Adrenal gland (tissue), 9 donors: ENCODE measurements at regions not wholly inside any gene's neighbourhood (a gene's known extent, or its start where the extent isn't known, plus 50 kb on each side); places are given as distances from the start of the nearest gene placed in this dataset.

Experiments used
- DNase-seq, 7 donors: peaks; one replicate each; pipeline ENCODE4 v3.0.0-alpha.2; 2019 to 2020
- H3K27ac ChIP-seq, 5 donors: fragments of 200-600 bp; sonication (generic) in 4 of 5; 1 replicate in 3 of 5; 2 replicates in 2 of 5; pipeline versions ENCODE4 v1.5.1 to v1.8.0; 2016 to 2020; ENCODE audit warnings: mild to moderate bottlenecking in 1 of 5
- H3K27me3 ChIP-seq: fragments of 200-600 bp; 2 replicates; pipeline ENCODE4 v1.8.0; 2021
- H3K36me3 ChIP-seq, 2 donors: fragments of 200-600 bp; replicated peaks in 1 of 2; 1 replicate in 1 of 2; 2 replicates in 1 of 2; pipeline versions ENCODE4 v1.5.1 to v1.8.0; 2018 to 2022
- H3K4me1 ChIP-seq, 2 donors: fragments of 200-600 bp; replicated peaks in 1 of 2; 1 replicate in 1 of 2; 2 replicates in 1 of 2; pipeline versions ENCODE4 v1.5.1 to v1.8.0; 2018 to 2021
- H3K4me3 ChIP-seq, 4 donors: fragments of 200-600 bp; sonication (generic) in 3 of 4; one replicate each; pipeline ENCODE4 v1.5.1; 2016 to 2018
- H3K9me3 ChIP-seq, 3 donors: fragments of 200-600 bp; sonication (generic) in 1 of 3; replicated peaks in 1 of 3; 1 replicate in 2 of 3; 2 replicates in 1 of 3; pipeline versions ENCODE4 v1.5.1 to v1.8.0; 2016 to 2021
- POLR2A ChIP-seq, 2 donors: fragments of 450-650 bp; IDR thresholded peaks; one replicate each; pipeline ENCODE4 v1.6.1; 2017; ENCODE audit warnings: antibody characterized with exemption in 2 of 2, mild to moderate bottlenecking in 2 of 2, moderate library complexity in 1 of 2
- WGBS, 4 donors: extraction: QIAGEN DNeasy Blood & Tissue Kit in 2 of 4; methylation state at CpG; one replicate each; pipeline versions ENCODE4 v1.1.5 to v1.1.7; 2013 to 2017; 5-methylcytosine and 5-hydroxymethylcytosine counted together
- intact Hi-C, 2 donors: fragments of 100-400 bp; cut with DNase I; formaldehyde crosslinking; loops; one replicate each; pipeline versions ENCODE4 v1.14.1 to v1.15.0; 2022 to 2023
- TF ChIP-seq, protein P1 (sequence below), 6 experiments: fragments of 450-650 bp in 4 of 6; fragments of 200-600 bp in 2 of 6; sonication (generic) in 1 of 6; IDR thresholded peaks; 1 replicate in 5 of 6; 2 replicates in 1 of 6; pipeline versions ENCODE4 v1.5.1 to v1.8.0; 2016 to 2021; ENCODE audit warnings: antibody characterized with exemption in 6 of 6, mild to moderate bottlenecking in 2 of 6, moderate library complexity in 1 of 6
- donor health status: healthy with polysubstance abuse.
- donor health status: Bipolar disorder and iron deficiency.
- donor health status: DM: yes; HTN: yes; CAD: no.
- donor health status: DM: no; HTN: no; CAD: no.
- donor health status: DM: no; HTN: no; CAD: no.

DNA sequence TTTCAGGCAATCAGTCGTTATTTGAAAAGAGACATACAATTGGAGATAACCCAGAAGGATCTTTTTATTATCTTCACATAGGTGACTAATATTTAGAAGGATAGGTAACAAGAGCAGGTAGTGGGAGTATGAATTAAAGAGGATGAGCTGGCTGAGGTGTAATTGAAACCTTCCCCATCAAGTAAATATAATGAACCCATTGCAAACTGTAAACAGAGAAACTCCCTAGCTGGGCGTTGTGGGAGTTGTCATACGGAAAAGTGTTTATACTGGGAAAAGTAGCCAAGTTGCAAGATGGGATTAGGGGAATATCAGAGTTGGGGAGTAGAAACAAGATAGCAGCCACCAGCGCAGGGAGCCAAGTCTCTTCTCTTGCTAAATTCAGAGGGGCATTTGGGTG, 448.4 kb downstream of the COG6 start:
- no peak for TF ChIP-seq POLR2A (IDR thresholded peaks at IDR 0.05)
- TF ChIP-seq, protein P1, sequence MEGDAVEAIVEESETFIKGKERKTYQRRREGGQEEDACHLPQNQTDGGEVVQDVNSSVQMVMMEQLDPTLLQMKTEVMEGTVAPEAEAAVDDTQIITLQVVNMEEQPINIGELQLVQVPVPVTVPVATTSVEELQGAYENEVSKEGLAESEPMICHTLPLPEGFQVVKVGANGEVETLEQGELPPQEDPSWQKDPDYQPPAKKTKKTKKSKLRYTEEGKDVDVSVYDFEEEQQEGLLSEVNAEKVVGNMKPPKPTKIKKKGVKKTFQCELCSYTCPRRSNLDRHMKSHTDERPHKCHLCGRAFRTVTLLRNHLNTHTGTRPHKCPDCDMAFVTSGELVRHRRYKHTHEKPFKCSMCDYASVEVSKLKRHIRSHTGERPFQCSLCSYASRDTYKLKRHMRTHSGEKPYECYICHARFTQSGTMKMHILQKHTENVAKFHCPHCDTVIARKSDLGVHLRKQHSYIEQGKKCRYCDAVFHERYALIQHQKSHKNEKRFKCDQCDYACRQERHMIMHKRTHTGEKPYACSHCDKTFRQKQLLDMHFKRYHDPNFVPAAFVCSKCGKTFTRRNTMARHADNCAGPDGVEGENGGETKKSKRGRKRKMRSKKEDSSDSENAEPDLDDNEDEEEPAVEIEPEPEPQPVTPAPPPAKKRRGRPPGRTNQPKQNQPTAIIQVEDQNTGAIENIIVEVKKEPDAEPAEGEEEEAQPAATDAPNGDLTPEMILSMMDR (IDR thresholded peaks at IDR 0.05) = no peak
- intact Hi-C loops = no loop called here
- H3K27ac ChIP-seq = no peak overlapping the region
- no peaks in the 10 kb centered on the region for H3K27me3 ChIP-seq
- H3K9me3 ChIP-seq = no peaks in the 10 kb centered on the region
- peaks cover 0 to 3% of the 10 kb centered on the region in 2 donors for H3K4me1 ChIP-seq
- no peak overlapping the region for H3K4me3 ChIP-seq
- WGBS, 4 donors = 79 to 91% (median 86%) methylated on average over 4 of the region's 4 CpGs
- DNase-seq = no peak
- no peaks in the 10 kb centered on the region for H3K36me3 ChIP-seq

DNA sequence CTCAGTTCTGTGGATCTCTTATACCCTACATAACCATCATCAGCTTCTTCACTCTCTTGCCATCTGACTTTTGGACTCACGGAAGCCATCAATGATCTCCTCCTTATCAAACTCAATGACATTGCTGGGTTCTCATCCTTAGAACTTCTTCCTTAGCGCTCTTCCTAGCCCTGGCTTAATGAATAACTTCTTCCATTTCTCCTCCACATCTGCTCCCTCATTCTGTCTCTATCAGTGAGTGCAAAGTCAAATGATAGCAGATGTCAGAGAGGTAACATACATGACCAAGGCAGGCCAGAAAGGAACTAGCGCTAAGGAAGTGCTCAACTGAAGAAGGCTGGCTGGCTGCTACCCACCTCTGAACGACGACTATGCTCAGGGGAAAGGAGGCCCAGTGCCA, 449.8 kb downstream of the COG6 start:
- TF ChIP-seq POLR2A (IDR thresholded peaks at IDR 0.05) = no peak
- TF ChIP-seq, protein P1 (IDR thresholded peaks at IDR 0.05) = no peak
- Histone ChIP-seq H3K27ac (no peak overlapping the region), H3K36me3 (no peaks in the 10 kb centered on the region), H3K4me3 (no peak overlapping the region), H3K4me1 (peaks cover 0 to 3% of the 10 kb centered on the region in 2 donors), H3K27me3 (no peaks in the 10 kb centered on the region), H3K9me3 (no peaks in the 10 kb centered on the region)
- intact Hi-C loops = no loop called here
- no peak for DNase-seq
- WGBS, 4 donors = 90 to 97% (median 95%) methylated on average over 5 of the region's 5 CpGs

DNA sequence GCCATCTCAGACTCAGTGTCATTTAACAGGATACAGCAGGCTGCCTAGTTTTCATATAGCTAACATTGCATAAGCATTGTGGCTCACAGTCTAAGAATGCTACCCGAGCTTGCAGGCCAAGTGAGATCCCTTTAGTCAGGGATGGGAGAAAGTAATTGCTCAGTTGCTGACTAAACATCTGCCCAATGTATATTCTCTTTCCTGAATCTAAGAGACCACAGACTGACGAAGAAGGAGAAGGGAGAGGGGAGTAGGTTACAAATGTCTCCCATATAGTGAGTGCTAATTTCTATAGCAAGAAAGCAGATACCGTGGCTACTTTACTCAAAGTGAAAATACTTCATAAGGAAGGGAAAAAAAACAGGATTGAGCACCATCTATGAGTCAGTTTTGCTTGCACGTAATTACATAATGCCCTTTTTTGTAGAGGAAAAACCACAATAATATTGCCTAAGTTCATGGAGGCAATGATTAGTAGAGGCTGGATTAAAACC, 453.9 kb downstream of the COG6 start:
- no peak overlapping the region for H3K4me3 ChIP-seq
- TF ChIP-seq POLR2A (IDR thresholded peaks at IDR 0.05) = no peak
- TF ChIP-seq, protein P1 (IDR thresholded peaks at IDR 0.05) = no peak
- H3K27ac ChIP-seq = no peak overlapping the region
- DNase-seq = no peak
- intact Hi-C loops = no loop called here
- H3K36me3 ChIP-seq = no peaks in the 10 kb centered on the region
- H3K27me3 ChIP-seq = no peaks in the 10 kb centered on the region
- no peaks in the 10 kb centered on the region for H3K9me3 ChIP-seq
- WGBS, 4 donors = 72 to 85% (median 76%) methylated on average over 4 of the region's 4 CpGs
- H3K4me1 ChIP-seq = no peaks in the 10 kb centered on the region

DNA sequence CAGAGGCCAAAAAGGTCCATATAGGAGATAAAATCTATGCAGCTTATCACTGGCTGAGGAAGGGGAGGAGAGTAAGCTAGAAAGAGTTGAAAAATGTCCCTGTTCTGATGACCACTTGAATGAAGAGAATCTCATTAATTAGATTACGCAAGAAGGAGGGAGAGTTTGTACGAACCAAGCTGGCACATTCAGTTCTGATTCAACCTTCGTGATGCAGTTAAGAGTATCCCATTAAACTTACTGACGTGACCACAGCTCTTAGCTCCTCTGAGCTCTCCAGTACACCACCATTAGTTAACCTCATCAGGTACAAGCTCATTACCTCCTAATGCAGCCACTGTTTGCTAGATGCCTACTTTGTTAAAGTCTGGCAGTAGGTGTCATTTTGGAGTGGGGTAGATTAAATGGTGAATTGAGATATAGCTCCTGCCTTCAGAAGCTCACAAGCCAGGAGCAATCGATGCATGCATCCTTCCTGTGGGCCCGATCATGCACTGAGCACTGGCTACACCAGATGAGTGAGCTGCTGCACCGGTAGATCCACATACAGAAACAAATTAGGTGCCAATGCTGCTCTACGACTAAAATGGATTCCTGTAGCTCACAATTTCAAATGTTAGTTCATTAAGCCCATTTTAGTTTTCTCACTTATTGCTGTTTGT, 458.3 kb downstream of the COG6 start:
- Histone ChIP-seq H3K4me1 (peaks cover 0 to 12% of the 10 kb centered on the region in 2 donors), H3K4me3 (no peak overlapping the region), H3K27me3 (no peaks in the 10 kb centered on the region), H3K36me3 (no peaks in the 10 kb centered on the region), H3K27ac (no peak overlapping the region), H3K9me3 (no peaks in the 10 kb centered on the region)
- peak in 1 of 7 donors; percentile 20 for DNase-seq
- no peak for TF ChIP-seq POLR2A (IDR thresholded peaks at IDR 0.05)
- TF ChIP-seq, protein P1 (IDR thresholded peaks at IDR 0.05) = no peak
- intact Hi-C loops = no loop called here
- WGBS, 4 donors = 80 to 86% (median 83%) methylated on average over 8 of the region's 8 CpGs
